ENCODE measurements at regions not wholly inside any gene's neighbourhood (a gene's known extent, or its start where the extent isn't known, plus 50 kb on each side); places are given as distances from the start of the nearest gene placed in this dataset.

DNA sequence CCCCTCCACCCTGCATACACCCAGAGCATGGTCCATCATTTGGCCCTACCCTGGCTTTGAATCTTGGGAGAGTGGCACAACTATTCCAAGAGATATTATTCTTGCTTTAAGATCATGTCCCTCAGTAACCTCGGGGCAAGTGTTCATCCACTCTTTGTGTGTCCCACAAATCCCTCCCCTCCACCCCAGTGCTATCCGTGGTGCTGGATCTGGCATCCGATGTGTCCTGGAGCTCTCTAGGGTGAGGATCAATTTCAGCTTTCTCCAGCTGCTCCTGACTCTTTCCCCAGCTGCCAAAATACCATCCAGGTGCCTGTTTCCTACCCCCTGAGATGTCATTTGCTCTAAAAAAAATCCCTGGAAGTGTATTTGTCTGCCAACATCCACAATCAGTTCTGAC lies 64.8 kb upstream of the CMKLR1 start:
- no peak for ATAC-seq
- no peak for DNase-seq
- Histone ChIP-seq H3K4me3 (no peak overlapping the region), H3K36me3 (no peaks in the 10 kb centered on the region), H3K27ac (no peak overlapping the region), H3K4me1 (no peaks in the 10 kb centered on the region), H3K9me3 (no peaks in the 10 kb centered on the region), H3K27me3 (no peaks in the 10 kb centered on the region)
- intact Hi-C loops (cut with DNase I; ENCODE audit: low total_unique reads), result no loop called here
- in situ Hi-C loops (cut with MboI; ENCODE audit: low sequenced_read_pairs in 4 of 4), result no loop called here
- no peak for TF ChIP-seq CTCF (IDR thresholded peaks at IDR 0.05 in 4 of 5, conservative IDR thresholded peaks at IDR 0.05 in 1 of 5)
- TF ChIP-seq POLR2A (IDR thresholded peaks at IDR 0.05), result no peak

GRCh38 chr12:108401964-108402363 lies 62.9 kb upstream of the CMKLR1 start:
- DNase-seq (no peak), ATAC-seq (no peak)
- no peaks in the 10 kb centered on the region for H3K4me1 ChIP-seq
- no peaks in the 10 kb centered on the region for H3K9me3 ChIP-seq
- H3K27ac ChIP-seq, result no peak overlapping the region
- no peaks in the 10 kb centered on the region for H3K27me3 ChIP-seq
- intact Hi-C loops (cut with DNase I; ENCODE audit: low total_unique reads), result no loop called here
- in situ Hi-C loops (cut with MboI; ENCODE audit: low sequenced_read_pairs in 4 of 4), result no loop called here
- no peak overlapping the region for H3K4me3 ChIP-seq
- TF ChIP-seq POLR2A (IDR thresholded peaks at IDR 0.05) (no peak), CTCF (IDR thresholded peaks at IDR 0.05 in 4 of 5, conservative IDR thresholded peaks at IDR 0.05 in 1 of 5) (no peak)
- no peaks in the 10 kb centered on the region for H3K36me3 ChIP-seq

DNA sequence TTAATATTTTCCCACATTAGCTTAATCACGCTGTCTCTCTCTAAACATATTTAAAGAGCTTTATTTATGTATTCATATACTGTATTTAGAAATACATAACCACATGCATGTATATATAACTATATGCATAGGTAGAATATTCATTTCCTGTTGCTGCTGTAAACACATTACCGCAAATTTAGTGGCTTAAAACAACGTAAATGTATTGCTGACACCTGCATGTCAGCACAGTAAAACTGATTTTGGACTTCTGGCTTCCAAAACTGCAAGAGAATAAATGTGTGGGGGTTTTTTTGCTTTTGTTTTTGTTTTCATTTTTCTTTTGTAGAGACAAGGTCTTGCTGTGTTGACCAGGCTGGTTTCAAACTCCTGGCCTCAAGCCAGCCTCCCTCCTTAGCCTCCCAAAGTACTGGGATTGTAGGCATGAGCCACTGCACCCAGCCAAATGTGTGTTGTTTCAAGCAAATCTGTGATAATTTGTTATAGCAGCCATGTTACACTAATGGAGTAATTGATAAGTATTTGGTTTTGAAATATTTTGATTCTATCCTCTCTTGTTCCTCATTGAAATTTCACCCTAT lies 61.9 kb upstream of the CMKLR1 start:
- H3K4me1 ChIP-seq, result no peaks in the 10 kb centered on the region
- H3K9me3 ChIP-seq, result no peaks in the 10 kb centered on the region
- H3K27me3 ChIP-seq, result no peaks in the 10 kb centered on the region
- no peak overlapping the region for H3K27ac ChIP-seq
- intact Hi-C loops (cut with DNase I; ENCODE audit: low total_unique reads), result no loop called here
- in situ Hi-C loops (cut with MboI; ENCODE audit: low sequenced_read_pairs in 4 of 4), result no loop called here
- DNase-seq (no peak), ATAC-seq (no peak)
- TF ChIP-seq CTCF (IDR thresholded peaks at IDR 0.05 in 4 of 5, conservative IDR thresholded peaks at IDR 0.05 in 1 of 5) (no peak), POLR2A (IDR thresholded peaks at IDR 0.05) (no peak)
- H3K36me3 ChIP-seq, result no peaks in the 10 kb centered on the region
- no peak overlapping the region for H3K4me3 ChIP-seq

DNA sequence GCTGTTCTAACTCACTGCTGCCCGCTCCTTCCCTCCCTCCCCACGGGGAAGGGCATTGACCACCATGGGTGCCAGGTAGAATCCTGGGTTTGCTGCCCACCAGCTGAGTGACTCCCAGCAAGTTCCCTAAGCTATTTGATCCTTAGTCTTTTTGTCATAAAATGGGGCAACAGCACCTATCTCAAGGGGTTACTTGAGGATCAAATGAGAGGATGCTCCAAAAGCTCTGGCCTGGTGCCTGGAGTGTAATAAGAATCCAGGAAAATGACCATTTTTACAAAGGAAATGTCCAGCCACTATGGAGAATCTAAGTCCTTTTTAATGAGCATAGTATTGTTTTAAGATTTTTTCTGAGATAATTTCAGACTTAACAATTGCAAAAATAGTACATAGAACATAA lies 61.4 kb upstream of the CMKLR1 start:
- intact Hi-C loops (cut with DNase I; ENCODE audit: low total_unique reads), result no loop called here
- no peaks in the 10 kb centered on the region for H3K4me1 ChIP-seq
- H3K4me3 ChIP-seq, result no peak overlapping the region
- H3K9me3 ChIP-seq, result no peaks in the 10 kb centered on the region
- H3K27me3 ChIP-seq, result no peaks in the 10 kb centered on the region
- ATAC-seq, result no peak
- no peaks in the 10 kb centered on the region for H3K36me3 ChIP-seq
- in situ Hi-C loops (cut with MboI; ENCODE audit: low sequenced_read_pairs in 4 of 4), result no loop called here
- no peak overlapping the region for H3K27ac ChIP-seq
- TF ChIP-seq CTCF (IDR thresholded peaks at IDR 0.05 in 4 of 5, conservative IDR thresholded peaks at IDR 0.05 in 1 of 5) (no peak), POLR2A (IDR thresholded peaks at IDR 0.05) (no peak)
- DNase-seq, result peak in 1 of 2 donors; percentile 9

DNA sequence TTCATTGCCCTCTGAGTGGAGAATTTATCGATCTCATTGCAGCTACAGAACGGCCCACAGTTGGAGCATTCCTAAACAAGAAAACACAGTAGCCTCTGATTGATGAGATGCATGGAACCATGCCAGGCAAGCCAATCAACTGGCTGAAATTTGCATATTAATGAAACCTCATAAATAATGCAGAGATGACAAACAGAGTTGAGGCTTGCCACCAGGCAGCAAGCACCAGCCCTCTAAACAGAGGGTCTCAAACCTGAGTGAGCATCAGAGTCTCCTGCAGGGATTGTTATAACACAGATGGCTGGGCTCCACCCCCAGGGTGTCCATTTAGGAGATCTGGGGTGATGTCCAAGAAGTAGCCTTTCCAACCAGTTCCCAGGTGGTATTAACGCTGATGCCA lies 60.9 kb upstream of the CMKLR1 start:
- ATAC-seq (no peak), DNase-seq (no peak)
- in situ Hi-C loops (cut with MboI; ENCODE audit: low sequenced_read_pairs in 4 of 4) (no loop called here), intact Hi-C loops (cut with DNase I; ENCODE audit: low total_unique reads) (no loop called here)
- Histone ChIP-seq H3K27ac (peak overlapping the region in 1 of 4 donors; percentile 28), H3K4me1 (no peaks in the 10 kb centered on the region), H3K4me3 (no peak overlapping the region), H3K36me3 (no peaks in the 10 kb centered on the region), H3K9me3 (no peaks in the 10 kb centered on the region), H3K27me3 (no peaks in the 10 kb centered on the region)
- TF ChIP-seq POLR2A (IDR thresholded peaks at IDR 0.05), result no peak
- no peak for TF ChIP-seq CTCF (IDR thresholded peaks at IDR 0.05 in 4 of 5, conservative IDR thresholded peaks at IDR 0.05 in 1 of 5)

Measured in gastrocnemius medialis (tissue), 4 donors.